ENCODE measurements at regions not wholly inside any gene's neighbourhood (a gene's known extent, or its start where the extent isn't known, plus 50 kb on each side); places are given as distances from the start of the nearest gene placed in this dataset.

- DNase-seq (ENCODE audit: insufficient read length, low spot score, missing footprints), result no peak
- Histone ChIP-seq H3K79me2 (ENCODE audit: insufficient read depth, low read length) (no peaks in the 10 kb centered on the region), H3K4me2 (ENCODE audit: insufficient read depth, low read length) (no peak overlapping the region), H3K9me3 (ENCODE audit: low read depth, low read length) (no peaks in the 10 kb centered on the region), H2AFZ (ENCODE audit: low read length) (no peak overlapping the region), H4K20me1 (ENCODE audit: insufficient read depth, low read length) (no peaks in the 10 kb centered on the region), H3K4me1 (ENCODE audit: insufficient read depth, low read length) (no peaks in the 10 kb centered on the region), H3K4me3 (ENCODE audit: insufficient read depth, low read length) (no peak overlapping the region), H3K27me3 (ENCODE audit: insufficient read depth, low read length) (no peaks in the 10 kb centered on the region), H3K36me3 (ENCODE audit: insufficient read depth, low read length) (no peaks in the 10 kb centered on the region), H3K27ac (ENCODE audit: low read depth, low read length) (no peak overlapping the region)
- TF ChIP-seq CTCF (IDR thresholded peaks at IDR 0.05; ENCODE audit: extremely low read depth, low read depth, low read length), result no peak
Measured at GRCh38 chr2:15825276-15825980, 114.9 kb upstream of the MYCN start.

GRCh38 chr2:15826273-15826717 is 114.1 kb upstream of the MYCN start:
- Histone ChIP-seq H3K27ac (ENCODE audit: low read depth, low read length) (no peak overlapping the region), H3K9me3 (ENCODE audit: low read depth, low read length) (no peaks in the 10 kb centered on the region), H3K27me3 (ENCODE audit: insufficient read depth, low read length) (no peaks in the 10 kb centered on the region), H3K4me2 (ENCODE audit: insufficient read depth, low read length) (no peak overlapping the region), H3K4me1 (ENCODE audit: insufficient read depth, low read length) (no peaks in the 10 kb centered on the region), H2AFZ (ENCODE audit: low read length) (no peak overlapping the region), H3K36me3 (ENCODE audit: insufficient read depth, low read length) (no peaks in the 10 kb centered on the region), H4K20me1 (ENCODE audit: insufficient read depth, low read length) (no peaks in the 10 kb centered on the region), H3K4me3 (ENCODE audit: insufficient read depth, low read length) (no peak overlapping the region), H3K79me2 (ENCODE audit: insufficient read depth, low read length) (no peaks in the 10 kb centered on the region)
- no peak for TF ChIP-seq CTCF (IDR thresholded peaks at IDR 0.05; ENCODE audit: extremely low read depth, low read depth, low read length)
- no peak for DNase-seq (ENCODE audit: insufficient read length, low spot score, missing footprints)

- Histone ChIP-seq H3K79me2 (ENCODE audit: insufficient read depth, low read length) (no peaks in the 10 kb centered on the region), H3K4me1 (ENCODE audit: insufficient read depth, low read length) (no peaks in the 10 kb centered on the region), H3K36me3 (ENCODE audit: insufficient read depth, low read length) (no peaks in the 10 kb centered on the region), H3K9me3 (ENCODE audit: low read depth, low read length) (no peaks in the 10 kb centered on the region), H3K27me3 (ENCODE audit: insufficient read depth, low read length) (no peaks in the 10 kb centered on the region), H3K27ac (ENCODE audit: low read depth, low read length) (no peak overlapping the region), H4K20me1 (ENCODE audit: insufficient read depth, low read length) (no peaks in the 10 kb centered on the region), H2AFZ (ENCODE audit: low read length) (no peak overlapping the region), H3K4me2 (ENCODE audit: insufficient read depth, low read length) (no peak overlapping the region), H3K4me3 (ENCODE audit: insufficient read depth, low read length) (no peak overlapping the region)
- TF ChIP-seq CTCF (IDR thresholded peaks at IDR 0.05; ENCODE audit: extremely low read depth, low read depth, low read length), result no peak
- no peak for DNase-seq (ENCODE audit: insufficient read length, low spot score, missing footprints)
Measured at GRCh38 chr2:15827001-15827400, 113.3 kb upstream of the MYCN start.

GRCh38 chr2:15828576-15828975 is 111.8 kb upstream of the MYCN start:
- Histone ChIP-seq H3K4me1 (ENCODE audit: insufficient read depth, low read length) (no peaks in the 10 kb centered on the region), H3K27me3 (ENCODE audit: insufficient read depth, low read length) (no peaks in the 10 kb centered on the region), H3K36me3 (ENCODE audit: insufficient read depth, low read length) (no peaks in the 10 kb centered on the region), H3K4me3 (ENCODE audit: insufficient read depth, low read length) (no peak overlapping the region), H2AFZ (ENCODE audit: low read length) (no peak overlapping the region), H3K9me3 (ENCODE audit: low read depth, low read length) (no peaks in the 10 kb centered on the region), H3K79me2 (ENCODE audit: insufficient read depth, low read length) (no peaks in the 10 kb centered on the region), H3K27ac (ENCODE audit: low read depth, low read length) (no peak overlapping the region), H4K20me1 (ENCODE audit: insufficient read depth, low read length) (no peaks in the 10 kb centered on the region), H3K4me2 (ENCODE audit: insufficient read depth, low read length) (no peak overlapping the region)
- DNase-seq (ENCODE audit: insufficient read length, low spot score, missing footprints), result no peak
- no peak for TF ChIP-seq CTCF (IDR thresholded peaks at IDR 0.05; ENCODE audit: extremely low read depth, low read depth, low read length)

Measured in osteoblast (primary cell).